ENCODE measurements at regions not wholly inside any gene's neighbourhood (a gene's known extent, or its start where the extent isn't known, plus 50 kb on each side); places are given as distances from the start of the nearest gene placed in this dataset.

GRCh38 chr3:73121669-73122331 is 60.3 kb downstream of the EBLN2 start:
- TF ChIP-seq, protein P1, sequence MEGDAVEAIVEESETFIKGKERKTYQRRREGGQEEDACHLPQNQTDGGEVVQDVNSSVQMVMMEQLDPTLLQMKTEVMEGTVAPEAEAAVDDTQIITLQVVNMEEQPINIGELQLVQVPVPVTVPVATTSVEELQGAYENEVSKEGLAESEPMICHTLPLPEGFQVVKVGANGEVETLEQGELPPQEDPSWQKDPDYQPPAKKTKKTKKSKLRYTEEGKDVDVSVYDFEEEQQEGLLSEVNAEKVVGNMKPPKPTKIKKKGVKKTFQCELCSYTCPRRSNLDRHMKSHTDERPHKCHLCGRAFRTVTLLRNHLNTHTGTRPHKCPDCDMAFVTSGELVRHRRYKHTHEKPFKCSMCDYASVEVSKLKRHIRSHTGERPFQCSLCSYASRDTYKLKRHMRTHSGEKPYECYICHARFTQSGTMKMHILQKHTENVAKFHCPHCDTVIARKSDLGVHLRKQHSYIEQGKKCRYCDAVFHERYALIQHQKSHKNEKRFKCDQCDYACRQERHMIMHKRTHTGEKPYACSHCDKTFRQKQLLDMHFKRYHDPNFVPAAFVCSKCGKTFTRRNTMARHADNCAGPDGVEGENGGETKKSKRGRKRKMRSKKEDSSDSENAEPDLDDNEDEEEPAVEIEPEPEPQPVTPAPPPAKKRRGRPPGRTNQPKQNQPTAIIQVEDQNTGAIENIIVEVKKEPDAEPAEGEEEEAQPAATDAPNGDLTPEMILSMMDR (IDR thresholded peaks at IDR 0.05) = no peak
- no peak for TF ChIP-seq ZFX (IDR thresholded peaks at IDR 0.05; ENCODE audit: borderline replicate concordance)
